ENCODE measurements at regions not wholly inside any gene's neighbourhood (a gene's known extent, or its start where the extent isn't known, plus 50 kb on each side); places are given as distances from the start of the nearest gene placed in this dataset.

DNA sequence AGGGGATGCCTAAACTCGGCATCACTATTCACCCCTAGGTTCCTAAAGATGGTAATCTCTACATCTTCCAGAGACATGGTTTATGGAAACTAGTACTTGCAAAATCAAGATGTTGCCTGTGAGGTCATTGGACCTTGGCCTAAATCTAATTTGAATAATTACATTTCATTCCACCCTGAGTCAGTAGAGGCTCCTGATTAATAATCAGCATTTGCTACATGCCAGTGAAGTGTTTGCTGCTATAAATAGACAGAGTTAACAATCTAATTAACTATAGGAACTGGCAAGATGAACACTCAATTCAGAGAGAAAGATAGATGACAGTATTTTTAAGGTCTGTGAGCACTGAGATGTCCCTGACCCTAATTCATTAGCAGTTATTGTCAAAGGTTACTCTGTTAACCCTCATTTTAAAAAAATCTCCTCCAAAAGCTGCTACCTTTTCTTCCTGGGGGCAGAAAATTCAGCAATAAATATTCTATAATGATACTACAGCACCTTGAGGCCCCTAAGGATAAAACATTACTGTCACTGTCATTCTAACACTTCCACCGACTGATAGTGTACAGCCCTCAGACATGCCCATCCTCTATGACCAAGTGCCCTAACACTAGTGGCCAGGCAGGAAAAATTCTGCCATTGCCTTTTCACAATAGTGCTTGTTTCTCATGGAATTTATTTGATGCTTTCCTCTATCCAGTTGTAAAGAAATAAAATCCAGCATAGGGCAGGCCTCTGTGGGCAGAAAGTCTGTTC is 65.7 kb upstream of the CCDC196 start:
- H4K20me1 ChIP-seq (ENCODE audit: insufficient read depth, low read length): no peaks in the 10 kb centered on the region
- TF ChIP-seq SMC3 (IDR thresholded peaks at IDR 0.05; ENCODE audit: low read depth, low read length): no peak
- TF ChIP-seq, protein P1, sequence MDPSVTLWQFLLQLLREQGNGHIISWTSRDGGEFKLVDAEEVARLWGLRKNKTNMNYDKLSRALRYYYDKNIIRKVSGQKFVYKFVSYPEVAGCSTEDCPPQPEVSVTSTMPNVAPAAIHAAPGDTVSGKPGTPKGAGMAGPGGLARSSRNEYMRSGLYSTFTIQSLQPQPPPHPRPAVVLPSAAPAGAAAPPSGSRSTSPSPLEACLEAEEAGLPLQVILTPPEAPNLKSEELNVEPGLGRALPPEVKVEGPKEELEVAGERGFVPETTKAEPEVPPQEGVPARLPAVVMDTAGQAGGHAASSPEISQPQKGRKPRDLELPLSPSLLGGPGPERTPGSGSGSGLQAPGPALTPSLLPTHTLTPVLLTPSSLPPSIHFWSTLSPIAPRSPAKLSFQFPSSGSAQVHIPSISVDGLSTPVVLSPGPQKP (IDR thresholded peaks at IDR 0.05; ENCODE audit: borderline replicate concordance, low read depth, low read length): no peak
- in situ Hi-C loops (cut with MboI; ENCODE audit: low sequenced_read_pairs) (no loop called here), dilution Hi-C loops (cut with HindIII; ENCODE audit: low sequenced_read_pairs, unreplicated experiment) (no loop called here), intact Hi-C loops (cut with micrococcal nuclease) (no loop called here)
- POLR2A ChIA-PET (ENCODE audit: unreplicated experiment): no interaction called here
- CTCF ChIA-PET: no interaction called here
- no peak overlapping the region for H2BK15ac ChIP-seq (ENCODE audit: low read depth, low read length)
- H3K79me1 ChIP-seq (ENCODE audit: low read depth in 1 of 2, low read length in 2 of 2): no peaks in the 10 kb centered on the region
- no peak overlapping the region for H2AFZ ChIP-seq (replicated peaks; ENCODE audit: low read length, poor library complexity)
- no peak for ATAC-seq (ENCODE audit: low read depth)
- H3K23ac ChIP-seq (ENCODE audit: low read depth, low read length): no peak overlapping the region
- H3K27ac ChIP-seq (ENCODE audit: insufficient read depth, low read length): no peak overlapping the region
- no peaks in the 10 kb centered on the region for H3K27me3 ChIP-seq (ENCODE audit: control insufficient read depth, insufficient read depth, low read length)
- no peak overlapping the region for H4K91ac ChIP-seq (ENCODE audit: insufficient read depth, low read depth, low read length)
- H3K56ac ChIP-seq (ENCODE audit: extremely low read depth, insufficient read depth, low read length): no peak overlapping the region
- H3K14ac ChIP-seq (replicated peaks; ENCODE audit: low read depth, low read length): no peak overlapping the region
- no peaks in the 10 kb centered on the region for H3K4me1 ChIP-seq (ENCODE audit: control insufficient read depth, insufficient read depth, low read length)
- H2BK120ac ChIP-seq (ENCODE audit: low read depth, low read length): no peak overlapping the region
- H4K8ac ChIP-seq (ENCODE audit: low read depth in 2 of 2, low read length in 2 of 2): no peak overlapping the region
- H2AK5ac ChIP-seq (ENCODE audit: low read depth, low read length): no peak overlapping the region
- H3K4me2 ChIP-seq (ENCODE audit: low read depth, low read length): no peak overlapping the region
- H3K9me3 ChIP-seq (ENCODE audit: control insufficient read depth, insufficient read depth, low read length): no peaks in the 10 kb centered on the region
- no peak overlapping the region for H3K18ac ChIP-seq (ENCODE audit: low read depth, low read length)
- H3K4me3 ChIP-seq (ENCODE audit: insufficient read depth, low read depth, low read length): no peak overlapping the region
- H3K9ac ChIP-seq (ENCODE audit: low read depth, low read length): no peak overlapping the region
- H3K36me3 ChIP-seq (ENCODE audit: control insufficient read depth, insufficient read depth, low read length): no peaks in the 10 kb centered on the region
- H3K4ac ChIP-seq (ENCODE audit: low read depth, low read length): no peak overlapping the region
- no peak overlapping the region for H2BK20ac ChIP-seq (ENCODE audit: low read depth, low read length)
- no CpG with 5 or more reads among the region's 2 CpGs for WGBS, 2 experiments (ENCODE audit: extremely low coverage in 2 of 2, insufficient read length in 1 of 2)
- no peak overlapping the region for H2BK5ac ChIP-seq (ENCODE audit: low read depth, low read length, poor library complexity, severe bottlenecking)
- H4K5ac ChIP-seq (ENCODE audit: low read depth, low read length): no peak overlapping the region
- no TSS peak for BruUV-seq (replicated peaks)
- no peak for DNase-seq
- no peaks in the 10 kb centered on the region for H3K9me1 ChIP-seq (ENCODE audit: insufficient read depth, low read length)
- no peak overlapping the region for H2AK9ac ChIP-seq (replicated peaks; ENCODE audit: low read depth, low read length, poor library complexity)
